DMS79 treated with DMSO at 0.1 percent for 48 hours (cell line): ENCODE measurements at regions not wholly inside any gene's neighbourhood (a gene's known extent, or its start where the extent isn't known, plus 50 kb on each side); places are given as distances from the start of the nearest gene placed in this dataset.

Source experiments
- DNase-seq: peaks from one replicate; lab custom pipeline; 2025; lab: John Stamatoyannopoulos, UW

- DNase-seq = peak; percentile 47
Measured at GRCh38 chr1:76764638-76765454, 102.4 kb upstream of the ST6GALNAC5 start.

- DNase-seq = no peak
Measured at GRCh38 chr1:76766381-76766780, 100.9 kb upstream of the ST6GALNAC5 start.

- no peak for DNase-seq
Measured at GRCh38 chr1:76769911-76770310, 97.4 kb upstream of the ST6GALNAC5 start.

GRCh38 chr1:76770979-76771378 lies 96.3 kb upstream of the ST6GALNAC5 start:
- DNase-seq = peak; percentile 29

- no peak for DNase-seq
Measured at GRCh38 chr1:76781447-76781846, 85.8 kb upstream of the ST6GALNAC5 start.

GRCh38 chr1:76782809-76783208 lies 84.5 kb upstream of the ST6GALNAC5 start:
- no peak for DNase-seq

- DNase-seq = no peak
Measured at GRCh38 chr1:76784502-76784901, 82.8 kb upstream of the ST6GALNAC5 start.

GRCh38 chr1:76786222-76786621 lies 81.1 kb upstream of the ST6GALNAC5 start:
- DNase-seq = no peak

GRCh38 chr1:76793594-76793993 lies 73.7 kb upstream of the ST6GALNAC5 start:
- no peak for DNase-seq

GRCh38 chr1:76799700-76800099 lies 67.6 kb upstream of the ST6GALNAC5 start:
- no peak for DNase-seq

- DNase-seq = no peak
Measured at GRCh38 chr1:76802094-76802493, 65.2 kb upstream of the ST6GALNAC5 start.

- no peak for DNase-seq
Measured at GRCh38 chr1:76807543-76808260, 59.6 kb upstream of the ST6GALNAC5 start.
